NCI-H345 (cell line): ENCODE measurements at regions not wholly inside any gene's neighbourhood (a gene's known extent, or its start where the extent isn't known, plus 50 kb on each side); places are given as distances from the start of the nearest gene placed in this dataset.

ENCODE experiments used
- DNase-seq: peaks from one replicate; lab custom pipeline; 2025; lab: John Stamatoyannopoulos, UW

DNA sequence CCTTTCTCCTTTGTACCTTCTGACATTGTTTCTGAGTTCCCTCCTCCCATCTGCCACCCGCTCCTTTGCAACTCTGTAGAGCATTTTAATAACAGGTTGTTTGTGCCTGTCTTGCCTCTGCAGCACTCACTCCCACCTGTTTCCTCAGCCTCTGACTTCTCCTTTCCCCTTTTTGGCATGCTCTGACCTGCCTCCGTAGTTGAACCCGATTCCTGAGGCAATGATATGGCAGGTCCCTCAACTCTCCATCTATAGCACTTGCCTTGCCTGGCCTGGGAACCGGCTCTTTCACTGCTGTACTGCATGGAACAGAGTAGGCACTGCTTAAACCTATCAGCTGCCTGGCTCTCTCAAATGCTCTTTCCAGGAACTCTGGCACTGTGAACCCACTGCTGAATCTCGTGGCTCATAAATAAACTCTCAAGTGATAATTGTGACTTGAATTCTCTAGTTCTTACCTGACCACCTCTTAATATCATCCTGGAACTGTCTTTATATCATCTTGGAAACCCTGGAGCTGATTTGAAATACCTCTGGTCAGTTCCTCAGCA, 50.3 kb downstream of the UTRN start:
- no peak for DNase-seq

DNA sequence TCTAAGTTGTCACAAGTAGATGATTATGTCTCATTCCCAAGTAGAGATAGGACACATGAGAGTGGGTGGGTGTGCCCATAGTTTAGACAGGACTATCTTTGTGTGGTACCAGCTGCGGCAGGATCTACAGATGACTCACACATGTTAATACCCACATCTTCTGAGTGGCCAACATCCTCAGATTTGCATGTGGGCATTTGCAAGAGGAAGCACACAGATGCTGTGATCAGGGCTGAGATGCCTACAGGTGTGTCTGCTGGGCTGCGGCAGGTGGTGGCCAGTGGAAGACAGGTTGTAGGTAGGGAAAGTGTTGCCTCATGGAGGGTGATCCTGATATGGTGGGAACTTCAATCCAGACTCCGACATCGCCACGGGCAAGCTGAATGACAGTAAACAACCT, 50.8 kb downstream of the UTRN start:
- no peak for DNase-seq

DNA sequence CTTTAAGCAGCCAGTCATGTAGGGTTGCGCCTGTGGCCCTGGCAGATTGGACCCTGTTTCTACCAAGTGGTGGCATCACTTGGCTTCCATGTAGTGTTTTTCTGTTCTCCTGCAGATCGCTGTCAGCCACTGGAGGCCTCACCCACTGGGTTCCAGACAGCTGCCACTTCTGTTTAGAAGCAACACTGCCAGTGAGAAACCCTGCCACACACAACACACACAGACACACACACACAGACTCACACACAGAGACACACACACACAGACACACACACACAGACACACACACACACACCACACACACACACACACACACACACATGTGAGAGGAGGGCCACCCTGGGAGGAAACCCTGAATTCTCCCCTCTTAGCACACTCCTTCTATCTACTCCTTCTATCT, 51.8 kb downstream of the UTRN start:
- no peak for DNase-seq

DNA sequence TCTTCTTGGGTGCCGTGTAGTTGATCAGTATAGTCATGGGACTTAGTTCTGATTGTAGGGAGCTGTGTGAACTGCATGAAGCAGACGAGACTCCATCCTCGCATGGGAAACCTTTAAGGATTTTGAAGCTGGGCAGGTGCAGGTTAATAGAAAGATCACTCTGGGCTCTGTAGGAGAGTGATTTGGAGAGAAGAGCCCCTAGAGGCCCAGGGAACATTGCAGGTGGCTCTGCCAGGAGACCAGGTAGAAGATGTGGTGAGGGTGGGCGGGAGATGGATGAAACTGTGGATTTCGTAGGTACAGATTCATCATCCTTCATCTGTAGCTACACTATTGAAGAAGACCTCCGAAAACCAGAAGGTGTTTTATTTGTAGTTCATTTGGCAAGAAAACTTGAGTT, 53.3 kb downstream of the UTRN start:
- no peak for DNase-seq

DNA sequence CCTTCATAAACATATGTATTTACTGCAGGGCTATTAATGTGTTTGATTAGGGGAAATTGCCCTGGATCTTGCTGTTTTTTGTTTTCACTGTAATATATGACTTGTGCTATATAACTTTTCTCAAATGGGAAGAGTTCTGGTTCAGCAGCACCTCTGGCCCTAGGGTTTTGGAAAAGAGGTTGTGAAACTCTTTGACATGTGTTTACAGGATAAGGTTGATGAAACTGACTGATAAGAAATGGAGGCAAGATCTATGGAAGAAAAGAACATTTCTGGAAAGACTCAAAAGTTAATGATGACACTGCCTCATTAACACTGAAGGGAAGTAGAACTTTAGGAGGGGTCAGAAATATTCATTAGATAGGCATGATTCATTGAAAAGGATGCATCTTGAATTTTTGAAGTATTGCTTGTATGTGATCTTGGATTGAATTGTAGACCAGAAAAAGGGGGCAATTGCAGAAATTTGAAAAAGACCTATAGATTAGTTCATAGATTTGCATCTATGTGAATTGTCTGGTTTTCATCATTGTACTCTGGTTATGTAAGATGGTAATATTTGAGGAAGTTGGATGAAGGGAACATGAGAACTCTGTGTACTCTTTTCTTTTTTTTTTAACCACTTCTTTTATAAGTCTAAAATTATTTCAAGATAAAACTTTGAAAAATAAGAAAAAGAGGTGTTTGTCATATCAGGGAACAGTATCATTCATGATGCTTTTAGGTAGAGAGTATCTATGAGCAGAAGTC, 54.0 kb downstream of the UTRN start:
- DNase-seq, result no peak

DNA sequence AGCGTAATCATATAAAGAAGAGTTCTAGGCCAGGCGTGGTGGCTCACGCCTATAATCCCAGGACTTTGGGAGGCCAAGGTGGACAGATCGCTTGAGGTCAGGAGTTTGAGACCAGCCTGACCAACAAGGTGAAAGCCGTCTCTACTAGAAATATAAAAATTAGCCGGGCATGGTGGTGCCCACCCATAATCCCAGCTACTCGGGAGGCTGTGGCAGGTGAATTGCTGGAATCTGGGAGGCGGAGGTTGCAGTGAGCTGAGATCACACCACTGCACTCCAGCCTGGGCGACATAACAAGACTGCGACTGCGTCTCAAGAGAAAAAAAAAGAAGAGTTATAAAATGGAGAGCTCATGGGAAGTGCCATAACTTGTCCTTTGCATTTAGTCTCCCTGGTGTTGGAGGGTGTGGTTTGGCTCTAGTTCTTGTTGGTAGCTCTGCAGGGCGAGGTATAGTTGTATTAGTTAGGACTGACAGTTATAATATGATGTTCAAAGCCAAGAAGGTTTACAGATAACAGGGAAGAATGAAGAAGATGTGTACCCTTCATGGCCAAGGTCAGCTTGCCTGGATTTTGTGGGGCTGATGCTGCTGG, 54.8 kb downstream of the UTRN start:
- DNase-seq, result no peak

DNA sequence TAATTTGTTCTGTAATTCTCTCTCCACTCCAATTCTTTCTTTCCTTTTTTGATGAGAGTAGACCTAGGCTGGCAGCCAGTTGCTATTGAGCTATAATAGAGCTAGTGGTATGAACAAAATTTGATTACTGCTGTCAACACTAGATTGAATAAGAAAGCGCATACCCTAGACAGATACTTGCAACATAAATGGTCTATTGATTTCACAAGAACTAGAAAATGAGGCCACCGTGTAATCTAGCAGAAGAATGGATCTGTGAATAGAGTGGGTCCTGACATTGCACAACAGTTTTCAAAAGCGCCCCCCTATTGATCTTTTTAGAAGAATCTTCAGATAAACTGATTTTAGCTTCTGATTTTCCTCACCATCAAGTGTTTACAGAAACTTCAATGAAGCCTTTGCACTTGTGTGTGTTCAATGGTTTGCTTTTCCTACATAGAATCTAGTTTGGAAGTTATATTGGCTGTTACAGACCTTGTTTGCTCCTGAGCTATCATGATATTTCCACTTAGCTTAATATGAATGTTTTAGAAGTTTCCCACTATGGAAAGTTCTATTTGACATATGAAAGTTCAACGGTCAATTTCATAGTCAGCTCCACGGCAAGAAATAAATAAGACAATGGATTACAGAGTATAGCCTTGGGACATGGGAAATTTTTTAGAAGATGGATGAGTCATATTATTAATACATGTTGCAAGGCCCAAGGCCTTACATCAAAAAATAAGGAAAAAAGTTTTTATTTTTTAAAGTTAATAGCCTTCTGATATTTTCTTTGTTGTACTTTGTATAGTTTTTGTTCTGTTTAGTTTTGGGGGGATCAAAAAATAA, 55.6 kb downstream of the UTRN start:
- no peak for DNase-seq

DNA sequence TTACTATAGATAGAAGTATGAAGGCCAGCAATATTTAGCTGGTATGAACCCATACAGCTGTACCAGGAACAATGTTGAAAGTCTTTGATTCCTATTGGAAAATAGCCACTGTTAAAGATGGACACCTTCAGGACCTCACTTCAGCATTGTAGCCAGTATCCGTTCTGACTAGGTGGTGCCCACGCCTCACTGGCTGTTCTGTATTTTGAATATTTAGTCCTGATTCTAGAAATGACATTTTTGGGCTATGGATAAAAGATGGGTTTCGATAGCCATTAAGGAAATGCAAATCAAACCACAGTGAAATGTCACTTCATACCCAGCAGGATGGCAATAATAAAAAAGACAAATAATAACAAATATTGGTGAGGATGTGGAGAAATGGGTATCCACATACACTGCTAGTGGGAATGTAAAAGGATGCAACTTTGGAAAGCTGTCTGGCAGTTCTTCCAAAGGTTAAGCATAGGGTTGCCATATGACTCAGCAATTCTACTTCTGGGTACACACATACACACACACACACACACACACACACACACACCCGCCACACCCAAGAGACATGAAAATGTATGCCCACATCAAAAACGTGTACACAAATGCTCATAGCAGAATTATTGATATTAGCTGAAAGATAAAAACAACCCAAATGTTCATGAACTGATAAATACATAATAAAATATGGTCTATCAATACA, 56.8 kb downstream of the UTRN start:
- no peak for DNase-seq

DNA sequence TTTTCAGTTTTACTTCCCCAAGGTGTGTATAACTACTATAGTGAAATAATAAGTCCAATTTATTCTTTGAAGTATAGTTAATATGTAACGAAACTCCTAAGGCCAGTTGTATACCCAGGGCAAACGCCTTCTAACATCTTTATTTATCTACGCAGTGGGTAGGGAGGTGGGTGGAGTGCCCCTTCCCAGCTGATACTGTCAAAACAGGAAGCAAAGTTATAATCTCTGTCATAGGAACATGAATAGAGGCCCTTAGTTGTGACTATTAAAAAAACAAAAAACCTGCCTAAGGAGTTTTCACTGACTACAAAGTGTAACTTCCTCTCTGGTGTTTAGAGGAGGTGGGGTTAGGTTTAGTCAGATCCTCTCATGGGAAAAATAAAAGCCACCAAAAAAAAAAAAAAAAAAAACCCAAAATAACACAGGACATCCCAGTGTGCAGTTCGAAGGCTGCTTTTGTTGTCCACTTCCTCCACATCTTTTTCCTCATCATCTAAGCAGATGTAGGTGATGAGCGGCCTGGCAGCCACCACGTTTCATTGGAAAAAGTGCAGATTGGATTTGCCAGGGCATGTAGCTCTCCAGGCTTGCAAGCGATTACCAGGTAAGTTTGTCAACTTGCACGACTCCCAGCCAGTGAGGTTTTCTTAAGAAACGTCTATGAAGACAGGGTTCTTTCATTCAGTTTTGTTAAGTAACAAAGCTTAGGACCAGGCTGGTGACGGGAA, 58.7 kb downstream of the UTRN start:
- no peak for DNase-seq

DNA sequence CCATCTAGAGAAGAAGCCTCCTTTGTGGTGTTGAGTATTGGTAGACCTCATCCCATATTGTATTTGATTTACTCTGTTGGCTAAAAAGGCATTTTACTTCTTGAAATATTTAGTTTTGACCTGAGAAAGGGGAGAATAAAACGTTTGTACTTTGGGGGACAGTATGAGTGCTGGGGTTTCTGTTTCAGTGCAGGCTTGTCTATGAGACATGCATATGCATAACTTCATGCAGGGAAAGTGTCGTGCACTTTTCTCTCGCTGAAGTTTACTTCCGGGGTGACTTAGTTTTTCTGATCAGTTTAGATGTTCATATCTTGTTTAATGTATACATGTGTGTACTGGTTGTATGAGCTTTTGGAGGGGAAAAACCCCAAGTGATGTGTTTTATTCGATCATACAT, 59.5 kb downstream of the UTRN start:
- DNase-seq, result no peak

DNA sequence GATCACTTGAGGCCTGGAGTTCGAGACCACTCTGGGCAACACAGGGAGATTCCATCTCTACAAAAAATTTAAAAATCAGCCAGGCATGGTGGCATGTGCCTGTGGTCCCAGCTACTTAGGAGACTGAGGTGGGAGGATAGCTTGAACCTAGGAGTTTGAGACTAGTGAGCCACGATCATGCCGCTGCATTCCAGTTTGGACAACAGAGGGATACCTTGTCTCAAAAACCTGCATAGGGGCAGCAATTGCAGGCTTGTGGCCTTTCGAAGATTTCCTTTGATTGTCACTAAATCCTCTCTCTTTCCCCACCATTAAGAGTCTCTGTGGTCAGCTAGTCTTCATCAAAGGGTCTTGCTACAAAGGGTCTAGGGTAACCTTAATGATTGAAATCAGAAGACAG, 60.3 kb downstream of the UTRN start:
- no peak for DNase-seq

DNA sequence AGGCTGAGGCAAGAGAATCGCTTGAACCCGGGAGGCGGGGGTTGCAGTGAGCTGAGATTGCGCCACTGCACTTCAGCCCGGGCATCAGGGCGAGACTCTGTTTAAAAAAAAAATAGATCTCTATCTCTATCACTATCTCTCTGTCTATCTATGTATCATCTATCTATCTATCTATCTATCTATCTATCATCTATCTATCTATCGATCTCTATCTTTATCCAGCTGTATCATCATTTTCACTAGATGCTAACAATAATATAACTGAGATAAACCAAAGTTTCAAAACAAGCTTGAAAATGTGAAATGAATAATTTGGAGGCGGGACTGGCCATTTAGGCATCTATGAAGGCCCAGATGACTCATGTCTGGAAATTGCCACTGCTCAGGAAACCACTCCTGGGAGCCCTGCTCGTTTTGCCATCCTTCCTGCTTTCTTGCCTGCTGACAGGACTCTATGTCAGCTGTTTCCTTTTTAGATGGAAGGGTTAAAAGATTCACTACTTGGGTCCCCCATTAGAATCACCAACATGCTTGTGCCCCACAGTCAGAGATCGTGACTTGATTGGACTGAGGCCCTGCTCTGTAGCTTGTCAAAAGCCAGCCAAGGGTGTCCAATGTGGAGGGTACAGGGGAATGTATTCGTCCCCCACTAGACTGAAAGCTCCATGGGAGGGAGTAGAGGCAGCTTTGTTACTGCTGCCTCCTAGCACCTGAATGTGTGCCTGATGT, 61.7 kb downstream of the UTRN start:
- DNase-seq, result no peak

DNA sequence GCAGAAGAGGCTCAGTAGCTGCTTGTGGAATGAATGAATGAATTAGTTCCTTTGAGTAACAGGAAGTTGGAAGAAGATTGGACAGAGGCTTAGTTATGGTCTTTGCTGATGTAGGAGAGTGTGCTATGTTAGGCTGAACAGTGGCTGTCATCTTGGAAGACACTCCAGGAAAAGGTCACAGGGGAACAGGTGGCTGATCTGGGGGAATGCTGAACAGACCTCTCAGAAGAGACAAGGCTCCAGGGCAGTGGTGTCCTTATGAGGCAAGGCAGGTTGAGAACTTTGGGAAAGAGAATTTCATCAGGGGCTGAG, 62.3 kb downstream of the UTRN start:
- no peak for DNase-seq

DNA sequence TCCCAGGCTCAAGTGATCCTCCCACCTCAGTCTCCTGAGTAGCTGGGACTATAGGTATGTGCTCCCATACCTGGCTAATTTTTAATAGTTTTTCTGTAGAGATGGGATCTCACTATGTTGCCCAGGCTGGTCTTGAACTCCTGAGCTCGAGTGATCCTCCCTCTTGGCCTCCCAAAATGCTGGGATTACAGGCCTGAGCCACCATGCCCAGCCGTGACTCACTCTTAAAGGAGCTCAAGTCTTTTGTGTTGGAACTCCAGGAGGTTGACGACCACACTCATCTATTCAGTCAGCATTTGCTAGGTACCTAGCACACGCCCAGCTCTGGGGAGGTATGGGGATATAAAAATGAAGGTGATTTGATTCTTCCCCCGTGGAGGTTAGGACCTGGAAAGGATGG, 62.8 kb downstream of the UTRN start:
- DNase-seq, result no peak

DNA sequence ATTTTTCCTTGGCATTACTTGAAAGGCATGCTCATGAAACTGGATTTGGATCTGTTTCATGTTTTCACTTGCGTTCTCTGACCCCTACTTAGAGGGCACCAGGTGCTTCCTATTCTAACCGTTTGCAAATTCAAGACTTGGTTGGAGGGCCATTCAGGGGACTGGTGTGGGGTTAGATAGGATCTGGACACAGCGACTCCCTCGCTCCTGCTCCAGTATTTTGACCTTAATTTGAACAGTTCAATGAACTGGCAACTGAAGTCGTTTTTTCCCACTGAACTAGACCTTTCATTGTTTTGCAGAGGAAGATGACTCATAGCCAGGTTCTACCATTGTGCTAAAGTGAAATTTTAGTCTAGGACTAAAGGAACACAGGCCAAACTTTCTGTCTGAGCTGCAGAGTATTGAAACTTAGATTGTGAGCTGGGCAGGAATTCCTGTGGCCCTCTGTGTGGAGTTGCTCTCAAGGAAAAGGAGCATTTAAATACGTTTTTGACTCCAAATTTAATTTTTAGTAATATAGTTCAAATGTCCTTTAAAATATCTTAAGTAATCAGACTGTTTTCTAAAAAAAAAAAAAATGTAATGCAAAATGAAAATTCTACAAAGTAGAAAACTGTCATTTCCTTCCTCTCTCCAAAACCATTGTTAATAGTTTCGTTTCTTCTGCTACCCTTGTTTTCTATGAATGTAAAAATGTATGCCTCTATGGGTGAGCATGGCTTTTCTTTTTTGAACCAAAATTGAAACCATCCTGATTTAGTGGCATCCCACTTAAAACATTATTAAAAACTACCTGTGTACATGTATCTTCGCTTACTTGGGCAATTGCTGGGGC, 64.8 kb downstream of the UTRN start:
- DNase-seq, result no peak

DNA sequence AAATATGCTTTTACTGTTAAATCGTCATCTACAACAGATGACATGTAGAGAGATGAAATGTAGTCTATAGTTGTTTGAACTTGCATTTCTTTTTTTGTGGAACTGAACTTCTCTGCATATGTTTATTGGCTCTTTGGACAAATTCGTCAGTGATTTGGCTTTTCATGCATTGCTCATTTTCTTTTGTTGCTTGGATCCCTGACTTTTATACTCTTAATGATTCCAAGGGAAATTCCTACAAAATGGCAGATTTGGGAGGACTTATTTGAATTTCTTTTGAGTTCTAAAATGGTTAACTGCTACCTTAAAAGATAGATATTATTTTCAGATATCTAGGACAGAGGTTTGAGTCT, 65.4 kb downstream of the UTRN start:
- DNase-seq, result no peak

DNA sequence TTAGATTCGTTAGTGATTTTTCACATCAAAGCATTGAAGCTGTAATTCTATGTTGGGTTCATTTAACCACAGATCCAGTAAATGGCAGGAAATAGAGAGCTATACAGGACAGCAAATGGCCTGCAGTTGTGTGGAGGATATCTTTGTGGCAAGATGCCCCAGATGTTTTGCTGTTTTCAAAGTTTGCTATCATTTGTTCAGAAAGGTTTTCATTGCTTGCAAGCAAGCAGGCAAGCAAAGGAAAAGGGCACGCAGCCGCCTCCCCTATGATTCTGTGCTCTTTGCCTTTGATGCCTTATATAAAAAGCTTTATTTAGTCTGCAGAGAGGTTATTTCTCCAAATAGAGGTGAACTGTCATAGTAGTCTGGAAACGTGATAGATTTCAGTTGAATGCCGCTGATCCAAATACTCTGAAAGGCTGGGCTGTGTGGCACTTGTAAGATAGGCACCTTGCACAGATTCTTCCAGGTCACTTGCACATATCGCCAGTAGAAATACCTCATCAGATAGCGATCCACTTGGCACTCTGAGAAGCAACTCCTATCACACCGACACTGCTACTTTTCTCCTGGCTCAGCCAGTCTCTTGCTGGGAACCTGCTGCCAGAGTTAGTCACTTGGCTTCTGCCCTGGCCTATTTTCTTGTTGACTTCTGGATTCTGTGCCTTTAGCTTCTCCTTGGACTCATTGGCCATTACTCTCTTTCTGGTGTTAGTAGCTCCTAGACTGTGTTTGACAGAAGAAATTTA, 66.4 kb downstream of the UTRN start:
- DNase-seq, result no peak

DNA sequence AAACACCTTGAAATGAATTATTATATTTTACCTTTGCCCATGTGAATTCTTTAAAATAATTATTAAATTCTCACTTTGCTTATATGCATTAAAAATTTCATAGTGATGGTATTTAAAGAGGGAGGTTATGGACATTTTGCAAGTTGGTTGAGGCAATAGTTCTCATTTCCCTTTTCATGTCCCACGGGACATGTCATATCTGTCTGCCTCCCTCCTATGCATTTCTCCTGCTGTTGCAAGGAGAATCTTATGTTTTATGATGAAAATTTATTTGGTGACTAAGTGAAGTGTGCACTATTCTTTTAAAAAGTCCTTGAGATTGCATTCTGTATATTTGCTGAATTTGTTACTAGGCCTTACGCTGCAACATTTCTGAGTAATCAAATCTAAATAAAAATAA, 67.2 kb downstream of the UTRN start:
- no peak for DNase-seq

DNA sequence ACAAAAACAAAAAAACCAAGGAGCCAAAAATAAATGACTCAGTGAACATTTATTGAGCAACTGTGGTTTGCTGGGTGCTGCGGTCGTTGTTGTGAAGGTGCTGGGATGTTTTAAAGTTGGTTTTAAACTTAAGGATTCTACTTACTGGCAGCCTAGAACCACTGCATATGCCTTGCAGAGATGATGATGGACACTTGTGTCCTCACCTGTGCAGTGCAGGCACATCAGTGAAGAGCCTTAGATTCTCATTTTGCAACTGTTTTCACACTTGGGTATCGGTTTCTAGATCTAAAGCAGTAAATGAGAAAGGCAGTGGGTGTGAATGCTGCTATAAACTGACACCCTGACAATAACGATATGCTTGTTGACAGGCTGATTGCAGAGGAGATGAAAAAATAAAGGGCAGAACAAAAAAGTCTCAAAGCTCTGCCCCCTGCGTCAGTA, 68.8 kb downstream of the UTRN start:
- no peak for DNase-seq

DNA sequence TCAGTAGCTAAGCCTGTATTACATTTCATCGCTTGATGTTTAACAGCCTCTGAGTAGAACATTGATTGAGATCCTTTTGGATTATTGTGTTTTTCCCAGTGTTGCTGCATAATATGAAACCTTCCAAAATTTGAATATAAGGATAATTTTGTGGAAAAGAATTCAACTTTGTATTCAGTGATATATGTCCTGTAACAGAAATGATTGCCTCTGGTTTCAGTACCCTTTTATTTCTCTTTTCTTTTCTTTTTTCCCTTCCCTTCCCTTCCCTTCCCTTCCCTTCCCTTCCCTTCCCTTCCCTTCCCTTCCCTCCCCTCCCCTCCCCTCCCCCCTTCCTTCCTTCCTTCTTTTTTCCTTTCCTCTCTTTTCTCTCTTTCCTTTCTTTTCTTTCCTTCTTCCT, 74.6 kb downstream of the UTRN start:
- DNase-seq, result no peak
